Stimulated activated naive CD4-positive, alpha-beta T cell (primary cell): ENCODE measurements at regions not wholly inside any gene's neighbourhood (a gene's known extent, or its start where the extent isn't known, plus 50 kb on each side); places are given as distances from the start of the nearest gene placed in this dataset.
"Not testable (repeated sequence)": the region's sequence is repeated elsewhere in the genome, so short reads cannot be mapped to it uniquely, and the experiment has no call there.

Experiments
- DNase-seq, 6 experiments: peaks; one replicate each; lab custom pipeline; 2025; lab: John Stamatoyannopoulos, UW

DNA sequence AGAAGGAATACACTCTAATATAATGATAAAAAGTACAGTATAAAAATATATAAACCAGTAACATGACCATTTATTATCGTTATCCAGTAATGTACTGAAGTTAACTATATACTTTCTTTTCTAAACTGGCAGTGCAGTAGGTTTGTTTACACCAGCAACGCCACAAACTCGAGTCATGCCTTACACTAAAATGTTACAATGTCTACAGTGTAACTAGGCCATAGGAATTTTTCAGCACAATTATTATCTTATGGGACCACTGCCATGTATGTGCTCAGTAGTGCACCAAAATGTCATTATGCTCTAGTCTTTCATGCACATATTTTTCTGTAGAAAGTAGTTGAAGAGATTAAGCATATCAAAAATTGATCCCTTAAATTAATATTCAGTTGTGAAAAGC, 609.8 kb upstream of the BCHE start:
- no peak for DNase-seq

DNA sequence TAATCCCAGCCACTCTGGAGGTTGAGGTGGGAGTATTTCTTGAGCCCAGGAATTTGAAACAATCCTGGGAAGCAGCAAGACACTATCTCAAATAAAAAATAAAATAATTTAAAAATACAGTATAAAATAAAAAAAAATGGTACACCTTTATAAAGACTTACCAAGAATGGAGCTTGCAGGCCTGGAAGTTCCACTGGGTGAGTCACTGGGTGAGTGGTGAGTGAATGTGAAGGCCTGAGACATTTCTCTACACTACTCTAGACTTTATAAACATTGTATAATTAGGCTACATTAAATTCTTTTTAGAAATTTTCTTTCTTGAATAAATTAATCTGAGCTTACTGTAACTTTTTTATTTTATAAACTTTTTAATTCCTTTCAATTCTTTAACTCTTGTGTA, 609.1 kb upstream of the BCHE start:
- DNase-seq = no peak

DNA sequence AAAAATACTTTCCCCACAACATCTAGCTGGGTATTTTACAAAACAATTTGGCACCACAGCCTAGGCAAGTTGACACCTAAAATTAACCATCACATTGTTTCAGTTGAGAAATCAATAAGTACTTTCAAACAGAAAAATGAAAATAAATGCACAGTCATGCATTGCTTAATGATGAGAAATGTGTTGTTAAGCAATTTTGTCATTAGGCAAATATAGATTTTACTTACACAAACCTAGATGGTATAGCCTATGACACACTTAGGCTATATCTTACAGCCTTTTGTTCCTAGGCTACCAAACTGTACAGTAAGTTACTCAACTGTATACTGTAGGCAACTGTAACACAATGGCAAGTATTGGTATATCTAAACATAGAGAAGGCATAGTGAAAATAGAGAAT, 608.6 kb upstream of the BCHE start:
- no peak for DNase-seq

DNA sequence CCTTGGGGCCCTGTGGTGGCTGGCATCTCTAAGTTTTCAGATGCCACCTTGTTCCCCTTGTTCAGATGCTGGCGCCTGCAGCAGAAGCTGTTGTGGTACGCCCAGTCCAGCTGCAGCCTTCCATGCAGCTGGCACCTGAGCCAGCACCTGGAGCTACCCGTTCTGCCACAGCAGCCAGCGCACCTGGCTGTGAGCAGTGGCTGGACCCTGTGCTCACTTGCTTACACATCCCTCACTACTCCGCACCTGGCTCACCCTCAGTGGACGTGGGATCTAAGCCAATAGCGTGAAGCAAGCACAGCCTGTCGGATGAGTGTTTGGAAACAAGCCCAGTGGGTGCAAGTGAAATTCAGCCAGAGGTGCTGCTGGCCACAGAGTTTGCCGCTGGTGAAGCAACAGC, 607.5 kb upstream of the BCHE start:
- no peak for DNase-seq

- no peak for DNase-seq
Measured at GRCh38 chr3:166444336-166444735, 607.1 kb upstream of the BCHE start.

DNA sequence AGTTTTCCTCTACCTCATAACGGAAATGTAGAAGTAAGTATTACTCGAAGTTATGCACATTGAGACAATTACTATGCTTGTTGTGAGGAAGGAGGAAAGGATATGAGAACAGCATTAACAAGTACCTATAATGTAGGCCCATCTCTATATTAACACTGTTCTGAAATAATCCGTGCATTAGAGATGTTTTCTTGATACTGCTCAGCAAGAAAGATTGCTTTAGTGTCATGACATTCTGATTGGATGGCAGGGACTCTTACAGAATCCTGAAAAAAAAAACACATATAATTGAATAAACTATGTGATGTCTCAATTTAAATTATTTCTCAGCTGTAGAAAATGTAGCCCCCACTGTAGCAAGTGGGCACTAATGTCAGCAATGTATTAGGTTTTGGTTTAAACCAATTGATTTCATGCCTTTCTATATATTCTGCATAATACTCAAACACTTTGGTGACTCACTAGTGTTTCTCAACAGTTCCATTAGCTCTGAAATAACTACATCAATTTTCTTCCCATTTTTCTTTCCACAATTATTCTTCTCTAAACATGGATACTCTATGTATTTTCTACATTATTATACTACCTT, 598.3 kb upstream of the BCHE start:
- DNase-seq = no peak

- no peak for DNase-seq
Measured at GRCh38 chr3:166433060-166433459, 595.8 kb upstream of the BCHE start.

- no peak for DNase-seq
Measured at GRCh38 chr3:166425900-166426611, 588.8 kb upstream of the BCHE start.

- DNase-seq = no peak
Measured at GRCh38 chr3:166425021-166425420, 587.8 kb upstream of the BCHE start.

DNA sequence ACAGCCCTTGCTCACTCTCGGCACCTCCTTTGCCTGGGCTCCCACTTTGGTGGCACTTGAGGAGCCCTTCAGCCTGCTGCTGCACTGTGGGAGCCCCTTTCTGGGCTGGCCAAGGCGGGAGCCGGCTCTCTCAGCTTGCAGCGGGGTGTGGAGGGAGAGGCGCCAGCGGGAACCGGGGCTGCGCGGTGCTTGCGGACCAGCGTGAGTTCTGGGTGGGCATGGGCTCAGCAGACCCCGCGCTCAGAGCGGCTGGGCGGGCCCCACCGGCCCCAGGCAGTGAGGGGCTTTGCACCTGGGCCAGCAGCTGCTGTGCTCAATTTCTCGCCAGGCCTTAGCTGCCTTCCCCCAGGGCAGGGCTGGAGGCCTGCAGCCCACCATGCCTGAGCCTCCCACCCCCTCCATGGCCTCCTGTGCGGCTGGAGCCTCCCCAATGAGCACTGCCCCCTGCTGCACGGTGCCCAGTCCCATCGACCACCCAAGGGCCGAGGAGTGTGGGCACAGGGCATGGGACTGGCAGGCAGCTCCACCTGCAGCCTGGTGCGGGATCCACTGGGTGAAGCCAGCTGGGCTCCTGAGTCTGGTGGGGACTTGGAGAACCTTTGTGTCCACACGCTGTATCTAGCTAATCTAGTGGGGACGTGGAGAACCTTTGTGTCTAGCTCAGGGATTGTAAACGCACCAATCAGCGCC, 586.7 kb upstream of the BCHE start:
- not testable (repeated sequence) for DNase-seq

DNA sequence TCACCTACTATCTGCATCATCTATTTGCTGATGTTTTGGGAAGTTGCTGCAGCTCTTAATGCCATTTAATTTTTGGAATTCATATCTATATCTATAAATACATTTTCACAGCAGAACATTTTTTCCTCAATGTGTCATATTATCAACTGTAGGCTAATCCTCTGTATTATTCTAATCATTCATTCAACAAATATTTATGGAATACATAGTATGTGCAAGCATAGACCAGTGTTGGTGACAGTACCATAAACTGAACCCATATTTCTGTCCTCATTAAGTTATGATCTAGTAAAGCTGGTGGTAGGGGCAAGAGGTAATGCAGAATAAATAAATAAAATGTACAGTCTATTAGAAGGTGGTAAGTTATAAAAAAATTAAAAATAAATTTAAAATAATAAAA, 585.3 kb upstream of the BCHE start:
- DNase-seq = no peak

GRCh38 chr3:166420071-166420470, 582.8 kb upstream of the BCHE start:
- no peak for DNase-seq

- DNase-seq = no peak
Measured at GRCh38 chr3:166405896-166406295, 568.7 kb upstream of the BCHE start.

DNA sequence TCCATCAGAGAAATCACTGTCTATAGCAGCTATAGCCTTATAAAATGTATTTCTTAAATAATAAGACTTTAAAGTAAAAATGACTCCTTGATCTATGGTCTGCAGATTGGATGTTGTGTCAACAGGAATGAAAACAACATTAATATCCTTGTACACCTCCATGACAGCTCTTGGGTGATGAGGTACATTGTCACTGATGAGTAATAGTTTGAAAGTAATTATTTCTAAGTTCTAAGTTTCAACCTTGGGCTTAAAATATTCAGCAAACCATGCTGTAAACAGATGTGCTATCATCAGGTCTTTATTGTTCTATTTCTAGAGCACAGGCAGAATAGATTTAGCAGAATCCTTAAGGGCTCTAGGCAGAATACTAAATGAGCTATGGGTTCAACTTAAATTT, 568.2 kb upstream of the BCHE start:
- DNase-seq = no peak

GRCh38 chr3:166390303-166390702, 553.1 kb upstream of the BCHE start:
- no peak for DNase-seq

- DNase-seq = no peak
Measured at GRCh38 chr3:166388321-166388720, 551.1 kb upstream of the BCHE start.

GRCh38 chr3:166372571-166373106, 535.4 kb upstream of the BCHE start:
- no peak for DNase-seq

GRCh38 chr3:166367947-166368533, 530.8 kb upstream of the BCHE start:
- no peak for DNase-seq

DNA sequence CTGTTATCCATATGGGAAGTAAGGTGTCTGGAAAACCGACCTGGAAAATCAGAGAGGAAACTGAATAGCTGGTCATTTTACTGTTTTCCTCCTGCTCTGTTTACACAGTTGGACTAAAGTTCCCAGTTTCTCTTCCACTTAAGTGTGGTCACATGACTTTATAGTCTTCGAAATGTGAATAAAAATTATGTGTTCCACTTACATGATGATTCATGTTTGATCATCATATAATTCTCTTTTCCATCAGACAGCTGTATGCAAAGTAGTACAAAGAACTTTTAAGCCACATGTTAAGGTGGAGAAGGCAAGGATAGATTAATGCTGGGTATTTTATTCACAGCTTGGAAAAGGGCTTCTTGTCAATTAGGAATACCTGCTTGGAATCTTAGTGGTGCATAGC, 525.5 kb upstream of the BCHE start:
- DNase-seq = no peak

DNA sequence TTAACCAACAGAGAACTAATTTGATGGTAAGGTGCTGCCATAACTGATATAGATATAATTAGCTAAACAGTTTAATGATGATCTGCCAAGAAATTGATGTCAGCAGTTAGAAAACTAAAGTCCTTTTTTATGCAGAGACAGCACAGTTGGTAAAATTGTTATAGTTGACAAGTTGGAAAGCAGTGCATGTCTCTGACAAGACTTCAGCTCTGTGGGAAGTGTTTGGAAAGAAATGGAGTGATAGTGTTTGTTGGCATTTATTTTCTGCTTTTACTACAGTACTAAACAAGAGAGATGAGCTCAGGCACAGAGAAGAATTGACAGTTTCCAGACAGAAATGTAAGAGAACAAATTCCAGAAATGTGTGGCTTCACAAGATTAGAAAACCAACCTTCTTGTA, 523.5 kb upstream of the BCHE start:
- DNase-seq = no peak

GRCh38 chr3:166351461-166351860, 514.2 kb upstream of the BCHE start:
- no peak for DNase-seq

DNA sequence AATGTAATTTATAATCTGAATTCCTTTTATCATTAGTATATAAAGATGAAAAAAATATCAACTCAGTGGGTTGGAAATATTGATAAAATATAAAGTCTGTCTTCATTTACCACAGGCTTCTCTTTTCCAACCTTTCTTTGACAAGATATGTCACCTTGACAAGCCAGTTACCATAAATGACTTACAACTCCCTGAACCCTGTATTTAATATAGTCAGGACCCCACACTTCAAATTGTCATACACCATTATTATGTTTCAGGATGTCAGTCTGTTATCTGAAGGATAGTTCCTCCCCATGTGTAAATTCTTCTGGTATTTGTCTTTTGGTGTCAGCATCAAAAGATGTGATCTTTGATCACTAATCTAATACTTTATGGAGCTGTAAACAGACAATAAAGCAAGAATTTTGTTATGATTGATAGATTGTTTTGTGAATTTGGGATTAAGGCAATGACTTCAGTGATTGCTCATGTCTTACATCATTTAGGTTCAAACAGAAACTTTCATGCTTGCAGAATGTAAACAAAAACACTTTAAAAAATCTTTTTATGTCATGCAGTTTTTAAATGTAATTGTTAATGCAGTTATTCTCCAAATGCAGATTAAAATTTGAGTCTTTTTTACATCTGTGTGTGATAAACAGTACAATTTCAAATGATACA, 503.5 kb upstream of the BCHE start:
- DNase-seq = no peak
